Adrenal gland (tissue), 9 donors: ENCODE measurements at regions not wholly inside any gene's neighbourhood (a gene's known extent, or its start where the extent isn't known, plus 50 kb on each side); places are given as distances from the start of the nearest gene placed in this dataset.

Source experiments
- DNase-seq, 7 donors: peaks; one replicate each; pipeline ENCODE4 v3.0.0-alpha.2; 2019 to 2020
- H3K27ac ChIP-seq, 5 donors: fragments of 200-600 bp; sonication (generic) in 4 of 5; 1 replicate in 3 of 5; 2 replicates in 2 of 5; pipeline versions ENCODE4 v1.5.1 to v1.8.0; 2016 to 2020; ENCODE audit warnings: mild to moderate bottlenecking in 1 of 5
- H3K27me3 ChIP-seq: fragments of 200-600 bp; 2 replicates; pipeline ENCODE4 v1.8.0; 2021
- H3K36me3 ChIP-seq, 2 donors: fragments of 200-600 bp; replicated peaks in 1 of 2; 1 replicate in 1 of 2; 2 replicates in 1 of 2; pipeline versions ENCODE4 v1.5.1 to v1.8.0; 2018 to 2022
- H3K4me1 ChIP-seq, 2 donors: fragments of 200-600 bp; replicated peaks in 1 of 2; 1 replicate in 1 of 2; 2 replicates in 1 of 2; pipeline versions ENCODE4 v1.5.1 to v1.8.0; 2018 to 2021
- H3K4me3 ChIP-seq, 4 donors: fragments of 200-600 bp; sonication (generic) in 3 of 4; one replicate each; pipeline ENCODE4 v1.5.1; 2016 to 2018
- H3K9me3 ChIP-seq, 3 donors: fragments of 200-600 bp; sonication (generic) in 1 of 3; replicated peaks in 1 of 3; 1 replicate in 2 of 3; 2 replicates in 1 of 3; pipeline versions ENCODE4 v1.5.1 to v1.8.0; 2016 to 2021
- POLR2A ChIP-seq, 2 donors: fragments of 450-650 bp; IDR thresholded peaks; one replicate each; pipeline ENCODE4 v1.6.1; 2017; ENCODE audit warnings: antibody characterized with exemption in 2 of 2, mild to moderate bottlenecking in 2 of 2, moderate library complexity in 1 of 2
- WGBS, 4 donors: extraction: QIAGEN DNeasy Blood & Tissue Kit in 2 of 4; methylation state at CpG; one replicate each; pipeline versions ENCODE4 v1.1.5 to v1.1.7; 2013 to 2017; 5-methylcytosine and 5-hydroxymethylcytosine counted together
- intact Hi-C, 2 donors: fragments of 100-400 bp; cut with DNase I; formaldehyde crosslinking; loops; one replicate each; pipeline versions ENCODE4 v1.14.1 to v1.15.0; 2022 to 2023
- TF ChIP-seq, protein P1 (sequence below), 6 experiments: fragments of 450-650 bp in 4 of 6; fragments of 200-600 bp in 2 of 6; sonication (generic) in 1 of 6; IDR thresholded peaks; 1 replicate in 5 of 6; 2 replicates in 1 of 6; pipeline versions ENCODE4 v1.5.1 to v1.8.0; 2016 to 2021; ENCODE audit warnings: antibody characterized with exemption in 6 of 6, mild to moderate bottlenecking in 2 of 6, moderate library complexity in 1 of 6
- donor health status: healthy with polysubstance abuse.
- donor health status: Bipolar disorder and iron deficiency.
- donor health status: DM: yes; HTN: yes; CAD: no.
- donor health status: DM: no; HTN: no; CAD: no.
- donor health status: DM: no; HTN: no; CAD: no.

DNA sequence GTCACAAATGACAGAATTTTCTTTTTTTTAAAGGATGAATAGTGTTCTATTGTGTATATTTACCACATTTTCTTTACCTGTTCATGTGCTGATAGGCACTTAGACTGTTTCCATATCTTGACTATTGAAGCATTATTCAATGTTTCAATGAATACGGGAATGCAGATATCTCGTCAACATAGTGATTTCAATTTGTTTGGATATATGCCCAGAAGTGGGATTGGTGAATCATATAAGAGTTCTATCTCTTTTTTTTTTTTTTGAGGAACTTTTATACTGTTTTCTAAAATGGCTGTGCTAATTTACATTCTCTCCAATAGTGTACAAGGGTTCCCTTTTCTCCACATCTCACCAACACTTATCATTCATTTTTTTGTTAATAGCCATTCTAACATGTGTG, 97.9 kb upstream of the FAR2 start:
- WGBS, 4 donors, result 54 to 68% (median 59%) methylated on average over 2 of the region's 2 CpGs
- H3K27me3 ChIP-seq, result no peaks in the 10 kb centered on the region

DNA sequence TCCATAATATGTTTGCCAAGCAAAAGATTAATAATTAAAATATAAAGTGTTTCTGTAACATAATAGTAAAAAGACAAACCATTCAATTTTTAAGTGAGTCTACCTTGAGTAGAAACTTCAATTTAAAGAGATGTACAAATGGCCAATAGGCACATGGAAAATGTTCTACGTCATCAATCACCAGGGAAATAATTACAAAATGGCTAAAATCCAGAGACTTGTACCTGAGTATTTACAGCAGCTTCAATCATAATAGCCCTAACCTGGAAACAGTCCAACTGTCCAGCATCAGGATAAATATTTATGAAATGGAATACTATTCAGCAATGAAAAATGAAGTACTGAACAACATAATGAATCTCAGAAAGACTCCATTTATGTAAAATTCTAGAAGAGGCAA, 95.5 kb upstream of the FAR2 start:
- no peak for DNase-seq
- intact Hi-C loops, result no loop called here
- Histone ChIP-seq H3K27ac (no peak overlapping the region), H3K36me3 (no peaks in the 10 kb centered on the region), H3K9me3 (no peaks in the 10 kb centered on the region), H3K4me3 (no peak overlapping the region), H3K27me3 (no peaks in the 10 kb centered on the region), H3K4me1 (no peaks in the 10 kb centered on the region)
- 95 to 96% (median 96%) methylated on average over 1 of the region's 1 CpG for WGBS, 4 donors
- TF ChIP-seq, protein P1, sequence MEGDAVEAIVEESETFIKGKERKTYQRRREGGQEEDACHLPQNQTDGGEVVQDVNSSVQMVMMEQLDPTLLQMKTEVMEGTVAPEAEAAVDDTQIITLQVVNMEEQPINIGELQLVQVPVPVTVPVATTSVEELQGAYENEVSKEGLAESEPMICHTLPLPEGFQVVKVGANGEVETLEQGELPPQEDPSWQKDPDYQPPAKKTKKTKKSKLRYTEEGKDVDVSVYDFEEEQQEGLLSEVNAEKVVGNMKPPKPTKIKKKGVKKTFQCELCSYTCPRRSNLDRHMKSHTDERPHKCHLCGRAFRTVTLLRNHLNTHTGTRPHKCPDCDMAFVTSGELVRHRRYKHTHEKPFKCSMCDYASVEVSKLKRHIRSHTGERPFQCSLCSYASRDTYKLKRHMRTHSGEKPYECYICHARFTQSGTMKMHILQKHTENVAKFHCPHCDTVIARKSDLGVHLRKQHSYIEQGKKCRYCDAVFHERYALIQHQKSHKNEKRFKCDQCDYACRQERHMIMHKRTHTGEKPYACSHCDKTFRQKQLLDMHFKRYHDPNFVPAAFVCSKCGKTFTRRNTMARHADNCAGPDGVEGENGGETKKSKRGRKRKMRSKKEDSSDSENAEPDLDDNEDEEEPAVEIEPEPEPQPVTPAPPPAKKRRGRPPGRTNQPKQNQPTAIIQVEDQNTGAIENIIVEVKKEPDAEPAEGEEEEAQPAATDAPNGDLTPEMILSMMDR (IDR thresholded peaks at IDR 0.05), result no peak
- TF ChIP-seq POLR2A (IDR thresholded peaks at IDR 0.05), result no peak

More for the DNA sequence above, 97.9 kb upstream of the FAR2 start:
- Histone ChIP-seq H3K36me3 (no peaks in the 10 kb centered on the region), H3K27ac (no peak overlapping the region), H3K9me3 (peaks cover 0 to 3% (median 0%) of the 10 kb centered on the region in 3 donors), H3K4me3 (no peak overlapping the region), H3K4me1 (no peaks in the 10 kb centered on the region)
- DNase-seq, result no peak
- no peak for TF ChIP-seq POLR2A (IDR thresholded peaks at IDR 0.05)
- TF ChIP-seq, protein P1 (IDR thresholded peaks at IDR 0.05), result no peak
- intact Hi-C loops, result no loop called here

DNA sequence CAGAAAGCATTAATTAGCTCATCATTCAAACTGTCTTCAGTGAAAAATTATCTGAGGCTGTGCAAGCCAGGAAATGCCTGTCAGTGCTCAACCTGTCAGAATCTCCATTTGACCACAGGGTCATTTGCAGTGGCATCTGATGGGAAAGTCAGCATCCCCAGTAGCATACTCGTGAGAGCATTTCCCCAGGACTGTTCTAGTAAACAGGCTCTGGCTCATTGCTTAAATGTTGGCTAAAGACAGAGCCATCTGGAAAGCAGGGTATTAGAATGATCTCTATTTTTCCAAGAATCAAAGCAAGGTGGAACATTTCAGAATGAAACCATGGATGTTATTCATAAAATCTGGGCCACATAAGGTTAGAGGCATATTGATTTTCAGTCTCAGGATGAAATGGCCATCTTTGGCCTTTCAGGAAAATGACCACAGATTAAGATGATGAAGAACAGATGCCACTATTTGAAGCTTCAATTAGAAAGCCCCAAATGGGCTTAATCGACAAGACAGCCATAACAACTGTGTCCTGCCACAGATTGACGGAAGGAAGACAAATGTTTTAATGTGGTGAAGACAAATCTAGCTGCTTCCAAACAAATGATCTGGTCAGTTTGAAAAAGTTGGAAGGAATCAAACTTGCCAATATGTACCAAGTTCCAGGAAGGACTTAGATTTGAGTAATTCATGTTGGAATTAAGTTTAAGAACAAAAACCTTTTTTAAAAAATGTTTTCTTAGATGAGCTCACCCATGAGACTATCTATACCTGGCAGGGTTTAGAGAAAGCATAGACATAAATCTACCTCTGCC, 94.0 kb upstream of the FAR2 start:
- 44 to 52% (median 47%) methylated on average over 3 of the region's 3 CpGs for WGBS, 4 donors
- TF ChIP-seq POLR2A (IDR thresholded peaks at IDR 0.05), result no peak
- TF ChIP-seq, protein P1 (IDR thresholded peaks at IDR 0.05), result no peak
- intact Hi-C loops, result no loop called here
- Histone ChIP-seq H3K36me3 (no peaks in the 10 kb centered on the region), H3K9me3 (no peaks in the 10 kb centered on the region), H3K27ac (no peak overlapping the region), H3K4me3 (no peak overlapping the region), H3K27me3 (no peaks in the 10 kb centered on the region), H3K4me1 (no peaks in the 10 kb centered on the region)
- no peak for DNase-seq

DNA sequence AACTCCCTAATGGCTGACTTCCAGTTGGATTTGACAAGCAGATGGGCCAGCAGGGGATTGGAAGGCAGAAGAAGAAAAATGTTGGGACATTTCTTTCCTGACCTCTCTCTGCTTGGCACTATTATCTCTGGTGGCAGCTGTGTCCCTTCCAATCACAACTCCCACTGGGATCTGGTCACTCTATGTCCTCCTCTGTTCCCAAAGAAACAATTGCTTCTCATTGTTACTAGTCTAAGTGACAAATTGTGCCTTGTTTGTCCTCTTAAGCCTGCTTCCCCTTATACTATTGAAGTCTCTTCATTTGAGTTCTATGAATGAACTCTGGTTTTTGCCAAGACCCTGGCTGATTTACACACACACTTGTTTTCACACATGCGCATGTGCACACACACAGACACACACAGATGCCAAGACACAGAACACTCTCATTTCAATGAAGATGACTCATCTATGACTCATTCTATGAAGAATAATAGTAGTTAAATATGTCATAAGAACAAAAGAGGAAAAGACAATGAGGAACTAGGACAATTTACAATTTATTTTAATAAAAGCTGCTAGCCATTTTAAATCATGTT, 83.0 kb upstream of the FAR2 start:
- no peaks in the 10 kb centered on the region for H3K9me3 ChIP-seq
- no peaks in the 10 kb centered on the region for H3K36me3 ChIP-seq
- 68 to 78% (median 73%) methylated on average over 1 of the region's 1 CpG for WGBS, 4 donors

More for the DNA sequence above, 83.0 kb upstream of the FAR2 start:
- intact Hi-C loops, result no loop called here
- peak overlapping the region in 1 of 5 donors; percentile 13 for H3K27ac ChIP-seq
- no peak overlapping the region for H3K4me3 ChIP-seq
- H3K27me3 ChIP-seq, result no peaks in the 10 kb centered on the region
- H3K4me1 ChIP-seq, result no peaks in the 10 kb centered on the region
- peak in 2 of 7 donors; percentile 22 to 29 for DNase-seq
- no peak for TF ChIP-seq POLR2A (IDR thresholded peaks at IDR 0.05)
- TF ChIP-seq, protein P1 (IDR thresholded peaks at IDR 0.05), result no peak
